HG03342 (cell line): ENCODE measurements at regions not wholly inside any gene's neighbourhood (a gene's known extent, or its start where the extent isn't known, plus 50 kb on each side); places are given as distances from the start of the nearest gene placed in this dataset.
"Not testable (repeated sequence)": the region's sequence is repeated elsewhere in the genome, so short reads cannot be mapped to it uniquely, and the experiment has no call there.

Experiments
- ATAC-seq: cut with Tn5 transposase; IDR thresholded peaks from one replicate; pipeline ENCODE4 v1.9.1; 2021; ENCODE audit warnings: mild to moderate bottlenecking, moderate library complexity; ENCODE audit not compliant: unreplicated experiment

DNA sequence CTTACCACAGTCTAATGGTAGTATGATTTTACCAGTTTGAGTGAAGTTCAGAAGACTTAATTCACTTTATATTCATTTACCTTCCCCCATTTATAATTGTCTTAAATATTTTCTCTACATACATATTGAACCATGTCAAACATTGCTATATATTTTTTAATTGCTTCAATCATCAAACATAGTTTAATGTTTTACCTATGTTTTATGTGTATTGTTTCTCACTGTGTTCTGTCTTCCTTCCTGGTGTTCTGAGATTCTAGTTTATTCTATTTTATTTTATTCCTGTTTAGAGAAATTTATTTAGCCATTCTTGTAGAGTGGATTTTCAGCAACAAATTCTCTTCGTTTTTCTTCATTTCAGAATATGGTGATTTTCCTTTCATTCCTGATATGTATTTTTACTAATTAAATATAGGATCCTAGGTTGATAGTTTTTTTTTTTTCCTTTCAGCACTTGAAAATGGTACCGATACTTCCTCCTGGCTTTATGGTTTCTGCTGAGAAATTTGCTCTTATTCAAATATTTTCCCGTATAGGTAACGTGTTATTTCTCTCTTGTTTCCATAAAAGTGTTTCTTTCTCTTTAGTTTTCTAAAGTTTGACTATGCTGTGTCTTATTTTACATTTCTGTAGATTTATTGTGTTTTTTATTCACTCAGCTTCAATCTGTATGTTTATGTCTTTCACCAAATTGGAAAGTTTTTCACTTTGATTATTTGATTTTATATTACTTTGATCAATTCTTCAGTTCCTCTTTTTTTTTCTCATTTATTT, 201.8 kb upstream of the AGR3 start:
- no peak for ATAC-seq

DNA sequence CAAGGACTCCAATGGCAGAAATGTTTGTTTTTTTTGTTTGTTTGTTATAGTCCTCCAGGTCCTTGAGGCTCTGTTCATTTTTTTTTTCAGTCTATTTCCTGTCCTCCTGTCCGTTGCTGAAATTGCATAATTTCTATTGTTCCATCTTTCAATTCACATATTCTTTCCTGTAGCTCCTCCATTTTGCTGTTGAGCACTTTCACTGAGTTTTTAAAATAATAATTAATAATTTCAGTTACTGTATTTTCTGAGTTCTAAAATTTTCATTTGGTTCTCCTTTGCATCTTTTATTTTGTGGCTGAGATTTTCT, 202.3 kb upstream of the AGR3 start:
- no peak for ATAC-seq

DNA sequence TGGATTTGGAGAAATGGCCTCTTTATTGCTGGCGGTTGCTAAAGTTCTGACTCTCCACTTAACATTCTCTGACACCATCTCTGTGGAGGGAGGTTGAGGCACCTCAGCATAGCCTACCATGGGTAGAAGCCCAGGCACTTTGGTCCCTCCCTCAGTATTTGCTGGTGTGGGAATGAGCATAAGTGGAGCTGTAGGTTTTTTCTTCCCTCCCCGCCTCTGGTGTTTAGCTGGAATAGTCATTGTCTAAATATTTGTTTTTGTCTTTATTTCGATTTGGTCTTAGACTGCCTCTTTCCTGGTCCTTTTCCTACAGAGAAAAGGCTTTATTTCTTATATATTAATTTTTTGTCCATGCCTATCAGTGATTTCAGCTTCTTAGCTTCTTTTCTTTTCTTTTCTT, 203.4 kb upstream of the AGR3 start:
- ATAC-seq = no peak

DNA sequence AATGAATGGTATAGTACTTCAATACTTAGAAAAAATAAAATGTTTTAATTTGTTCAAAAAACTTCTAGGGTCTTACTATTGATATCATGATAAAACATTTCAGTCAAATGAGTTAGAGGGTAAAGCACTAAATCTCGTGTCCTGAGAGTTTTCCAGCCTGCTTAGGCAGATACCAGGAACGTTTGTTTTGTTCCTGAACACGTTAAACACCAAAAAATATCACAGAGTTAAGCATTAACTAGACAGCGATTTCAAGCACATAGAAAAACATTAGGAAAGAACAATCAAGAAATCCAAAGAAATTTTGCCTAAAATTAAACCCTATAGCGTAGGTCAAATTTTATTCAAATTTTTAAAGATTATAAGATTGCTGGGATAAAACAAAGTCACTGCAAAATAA, 204.6 kb upstream of the AGR3 start:
- no peak for ATAC-seq

DNA sequence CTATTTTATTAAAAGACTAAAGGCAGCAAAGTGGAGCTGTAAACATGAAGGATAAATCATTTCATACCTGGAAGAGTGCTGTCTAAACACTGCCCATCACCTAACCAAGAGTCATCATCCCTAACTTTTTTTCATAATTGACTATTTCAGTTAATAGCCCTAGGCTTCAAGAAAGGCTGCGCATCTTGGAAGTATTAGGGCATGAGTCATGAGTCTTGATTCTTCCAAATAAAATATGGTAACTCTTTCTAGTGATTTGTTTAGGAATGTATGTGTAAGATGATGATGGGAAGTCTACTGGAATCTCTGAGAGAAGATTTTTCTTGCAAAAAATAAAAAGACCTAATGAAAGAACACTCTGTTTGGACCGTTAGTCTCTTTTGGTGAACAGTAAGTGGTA, 207.7 kb upstream of the AHR start:
- no peak for ATAC-seq

DNA sequence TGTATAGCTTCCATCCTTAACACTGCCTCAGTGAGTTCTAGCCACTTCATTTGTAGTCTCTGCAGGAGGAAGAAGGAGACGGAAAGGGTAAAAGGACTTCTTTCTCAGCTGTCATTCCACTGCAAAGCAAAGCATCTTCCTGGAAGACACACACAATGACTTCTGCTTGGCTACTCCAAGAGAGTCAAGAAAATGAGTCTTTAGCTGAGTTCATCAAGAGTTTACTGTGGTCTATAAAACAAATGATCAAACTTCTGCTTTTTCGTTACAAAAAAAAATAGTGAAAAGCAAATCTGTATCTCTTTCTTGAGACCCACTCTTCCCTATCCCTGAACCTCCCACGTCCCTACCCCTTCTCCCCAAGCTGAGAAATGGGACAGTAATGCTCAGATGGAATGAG, 205.0 kb upstream of the AHR start:
- ATAC-seq = no peak

DNA sequence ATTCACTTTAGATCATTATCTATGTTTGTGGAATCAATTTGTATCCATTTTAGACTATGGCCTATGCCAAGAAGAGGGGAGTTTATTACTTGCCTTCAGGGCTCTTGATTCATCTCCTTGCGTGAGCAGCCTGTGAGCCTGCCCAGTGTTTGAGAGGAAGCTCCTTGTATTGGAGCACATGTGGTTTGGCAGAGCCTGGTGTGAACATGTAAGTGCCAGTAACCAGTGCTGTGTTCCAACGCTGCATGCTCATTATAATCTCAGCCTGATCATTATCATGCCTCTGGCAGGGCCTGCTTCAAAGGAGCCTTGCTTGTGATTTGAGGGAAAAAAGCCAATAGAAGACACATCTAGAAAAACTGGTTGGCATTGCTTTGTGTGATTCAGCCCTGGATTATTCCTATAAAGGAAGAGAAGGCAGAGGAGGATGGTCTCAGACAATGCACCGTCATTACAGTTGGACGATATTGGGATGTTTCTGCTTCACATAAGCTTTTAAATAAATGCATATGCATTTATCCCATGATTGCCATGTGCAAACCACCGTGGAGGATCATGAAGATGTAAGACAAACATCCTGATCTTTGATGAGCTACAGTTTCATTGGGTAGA, 203.4 kb upstream of the AHR start:
- no peak for ATAC-seq

DNA sequence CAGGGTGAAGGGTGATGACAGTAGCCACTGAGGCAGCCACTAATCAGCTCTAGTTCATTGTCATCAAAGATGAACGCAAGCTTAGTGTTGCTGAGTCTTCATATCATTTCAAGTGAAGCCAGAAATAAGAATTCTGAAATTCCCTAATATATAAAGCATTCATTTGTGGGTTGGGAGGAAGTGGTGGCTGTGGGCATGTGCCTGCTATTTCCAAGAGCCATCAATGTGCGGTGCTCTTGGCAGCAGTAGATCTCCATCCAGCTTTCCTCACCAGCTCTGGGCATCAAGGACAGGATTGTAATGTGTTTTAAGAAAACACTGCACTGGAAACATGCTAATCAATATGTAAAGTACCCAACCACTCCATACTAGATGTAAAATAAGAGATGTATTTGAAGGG, 202.5 kb upstream of the AHR start:
- ATAC-seq = no peak

DNA sequence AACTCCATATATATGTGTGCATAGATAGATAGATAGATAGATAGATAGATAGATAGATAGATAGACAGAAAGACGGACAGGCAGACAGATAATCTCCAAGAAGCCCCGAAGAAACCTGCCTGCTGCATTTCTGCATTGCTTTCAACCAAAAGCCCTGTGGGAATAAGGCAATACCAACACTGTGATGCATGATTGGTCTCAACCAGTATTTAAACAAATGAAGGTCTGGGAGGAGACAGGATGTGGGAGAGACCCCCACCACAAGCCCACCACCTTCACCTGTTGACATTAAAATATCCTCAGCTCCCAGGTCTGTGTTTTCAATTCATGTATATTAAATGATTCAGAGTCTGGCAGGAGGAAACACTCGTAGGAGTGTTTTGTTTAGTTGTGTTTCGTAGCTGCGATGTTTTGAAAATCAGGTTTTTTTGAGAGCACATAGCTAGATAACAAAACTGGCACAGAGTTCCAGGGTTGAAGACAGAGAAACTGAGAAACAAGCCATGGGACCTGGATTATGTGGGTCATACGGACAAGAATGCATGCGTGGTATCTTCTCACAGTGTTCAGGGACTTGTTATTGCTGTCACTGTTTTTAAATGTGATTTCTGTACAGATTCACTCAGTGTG, 200.7 kb upstream of the AHR start:
- ATAC-seq = no peak

DNA sequence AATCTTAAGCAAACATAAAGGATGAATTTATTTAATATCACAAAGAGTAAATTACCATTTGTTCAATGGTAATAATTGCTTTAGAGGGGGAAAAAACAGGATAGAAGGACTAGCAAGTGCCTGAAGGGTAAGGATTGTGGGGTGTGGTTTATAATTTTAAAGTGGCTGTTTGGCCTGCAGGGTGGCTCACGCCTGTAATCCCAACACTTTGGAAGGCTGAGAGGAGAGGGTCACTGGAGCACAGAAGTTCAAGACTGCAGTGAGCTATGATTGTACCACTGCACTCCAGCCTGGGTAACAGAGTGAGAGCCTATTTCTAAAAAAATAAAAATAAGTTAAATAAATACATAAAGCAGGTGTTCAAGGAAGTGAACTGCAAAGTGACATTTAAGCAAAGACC, 199.9 kb upstream of the AHR start:
- ATAC-seq = no peak

DNA sequence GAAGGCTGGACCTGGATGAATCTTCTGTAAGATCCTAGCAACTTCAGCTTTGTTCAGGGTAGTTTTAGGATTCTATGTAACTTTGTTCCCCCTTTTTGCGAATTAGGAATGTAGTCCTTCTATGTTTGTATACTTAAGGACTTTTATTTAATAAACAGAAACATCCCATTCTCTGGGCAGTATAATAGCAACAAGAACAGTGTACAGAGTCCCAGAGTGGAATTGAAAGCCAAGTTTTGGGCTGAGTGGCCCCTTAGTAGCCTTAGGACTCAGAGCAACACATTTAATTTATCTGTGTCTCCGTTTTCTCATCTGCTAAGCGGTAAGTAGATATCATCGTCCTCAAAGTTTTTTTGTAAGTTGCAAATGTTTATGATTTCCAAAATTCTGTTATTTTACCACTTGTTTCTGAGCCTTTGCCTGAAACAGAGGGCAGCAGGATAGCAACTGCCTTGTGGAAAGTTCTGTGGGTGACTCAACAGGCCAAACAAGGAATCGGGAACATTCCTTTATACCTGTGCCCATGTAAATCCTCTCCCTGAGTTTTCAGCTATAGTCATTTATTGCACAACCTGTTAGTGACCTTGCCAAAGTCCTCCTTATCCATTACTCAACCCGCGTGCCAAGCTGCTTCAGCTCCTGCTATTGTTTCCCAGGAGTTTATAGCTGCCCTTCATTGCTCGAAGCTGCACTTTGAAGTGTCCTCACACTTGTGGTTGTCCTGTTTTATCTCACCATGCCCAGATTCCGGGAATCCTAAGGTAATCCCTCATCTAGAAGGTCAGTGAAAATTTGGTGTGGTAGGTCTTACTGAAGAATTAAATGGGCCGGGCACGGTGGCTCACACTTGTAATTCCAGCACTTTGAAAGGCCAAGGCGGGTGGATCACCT, 199.1 kb upstream of the AHR start:
- ATAC-seq = no peak

DNA sequence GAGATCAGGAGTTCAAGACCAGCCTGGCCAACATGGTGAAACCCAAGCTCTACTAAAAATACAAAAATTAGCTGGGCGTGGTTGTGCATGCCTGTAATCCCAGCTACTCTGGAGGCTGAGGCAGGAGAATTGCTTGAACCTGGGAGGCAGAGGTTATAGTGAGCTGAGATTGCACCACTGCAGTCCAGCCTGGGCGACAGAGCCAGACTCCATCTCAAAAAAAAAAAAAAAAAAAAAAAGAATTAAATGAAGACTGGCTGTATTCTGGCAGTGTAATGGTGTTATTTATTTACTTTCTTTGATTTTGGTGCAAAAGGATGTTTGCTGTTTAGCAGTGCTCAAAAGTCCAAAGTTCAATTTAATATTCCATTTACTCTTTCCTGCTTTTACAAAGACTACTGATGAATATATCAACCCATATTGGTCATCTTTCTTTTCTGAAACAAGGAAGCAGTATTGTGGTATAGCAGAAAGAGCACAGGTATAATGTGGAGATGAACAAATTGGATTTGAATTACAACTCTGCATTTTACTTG, 198.4 kb upstream of the AHR start:
- not testable (repeated sequence) for ATAC-seq

DNA sequence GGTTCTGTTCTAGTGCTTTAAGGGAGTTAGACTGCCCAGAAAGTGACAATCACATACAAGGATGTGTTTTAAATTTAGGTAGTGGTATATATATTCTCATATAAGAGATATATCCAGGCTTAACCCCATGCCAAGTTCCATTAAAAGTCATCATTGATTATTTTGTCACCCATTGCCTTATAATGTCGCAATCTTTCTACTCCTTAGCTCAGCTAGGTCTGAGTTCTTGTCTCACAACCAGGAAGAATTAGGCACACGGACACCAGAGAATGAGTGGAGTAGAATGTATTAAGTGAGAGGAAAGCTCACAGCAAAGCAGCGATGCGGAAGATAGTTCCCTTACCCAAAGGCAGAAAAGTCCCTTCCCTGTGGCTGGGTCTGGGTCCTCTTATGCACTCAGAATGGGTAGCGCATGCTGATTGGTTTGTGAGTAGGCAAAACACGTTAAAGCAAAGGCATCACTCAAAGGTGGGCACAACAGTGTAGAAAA, 197.2 kb upstream of the AHR start:
- ATAC-seq = no peak

DNA sequence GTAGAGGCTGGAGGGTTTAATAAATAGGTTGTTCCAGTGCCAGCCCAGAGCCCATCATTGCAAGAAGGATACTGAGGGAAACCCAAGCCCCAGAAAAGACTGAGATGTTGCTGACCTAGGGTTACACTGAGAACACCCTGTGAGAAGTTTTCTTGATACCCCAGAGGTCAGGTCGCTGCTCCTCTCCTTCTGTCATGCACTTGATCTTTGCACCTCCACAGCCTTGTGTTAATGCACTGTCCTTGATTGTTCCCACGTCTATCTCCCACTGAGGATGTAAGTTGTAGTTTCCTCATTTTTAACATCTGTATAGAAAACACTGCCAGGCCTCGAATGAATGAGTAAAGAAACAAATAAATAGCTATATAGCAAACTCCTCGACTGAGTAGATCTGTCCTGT, 195.3 kb upstream of the AHR start:
- ATAC-seq = no peak

DNA sequence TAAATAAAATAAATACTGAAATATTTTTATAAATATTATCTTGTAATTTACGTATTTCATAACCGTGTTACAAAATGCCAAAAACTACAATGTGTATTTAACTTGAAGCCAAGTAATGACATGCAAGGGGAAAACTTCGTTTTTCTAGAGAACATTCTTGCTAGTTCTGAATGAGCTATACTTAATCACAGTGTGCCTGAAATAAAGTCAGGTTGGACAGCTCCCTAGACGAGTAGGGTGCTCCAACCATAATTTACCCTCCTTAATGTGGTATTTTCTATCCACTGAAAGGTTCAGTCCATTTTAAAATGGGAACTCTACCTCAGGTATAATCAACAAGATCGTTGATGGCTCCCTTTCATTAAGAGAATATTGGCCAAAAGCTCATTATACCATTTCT, 194.5 kb upstream of the AHR start:
- no peak for ATAC-seq

DNA sequence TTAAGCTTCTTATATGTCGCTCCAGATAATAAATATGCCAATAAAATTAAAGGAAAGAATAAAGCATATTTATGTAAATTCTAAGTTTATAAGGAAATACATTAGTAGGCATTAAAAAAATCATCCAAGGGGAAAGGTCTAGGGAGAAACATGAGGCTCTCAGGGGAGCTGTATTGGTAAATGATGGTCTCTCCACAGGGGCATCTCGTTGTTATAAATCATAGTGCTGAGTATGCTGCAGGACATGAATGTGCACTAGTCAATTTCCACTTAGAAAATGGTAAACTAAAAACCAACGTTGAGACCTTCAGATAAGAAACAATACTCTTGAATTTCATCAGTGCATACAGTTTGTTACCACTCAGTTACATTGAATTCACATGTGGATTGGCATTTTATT, 194.0 kb upstream of the AHR start:
- ATAC-seq = no peak

DNA sequence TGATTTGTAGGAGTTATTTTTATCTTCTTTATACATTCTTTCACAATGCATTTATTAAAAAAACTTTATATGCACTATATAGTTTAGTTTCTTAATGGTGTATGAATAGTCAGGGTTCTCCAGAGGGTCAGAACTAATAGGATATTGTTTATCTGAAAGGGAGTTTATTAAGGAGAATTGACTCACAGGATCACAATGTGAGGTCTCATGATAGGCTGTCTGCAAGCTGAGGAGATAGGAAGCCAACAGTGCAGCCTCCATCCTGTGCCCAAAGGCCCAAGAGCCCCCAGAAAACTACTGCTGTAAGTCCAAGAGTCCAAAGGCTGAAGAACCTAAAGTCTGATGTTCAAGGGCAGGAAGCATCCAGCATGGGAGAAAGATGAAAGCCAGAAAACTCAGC, 192.8 kb upstream of the AHR start:
- ATAC-seq = no peak

DNA sequence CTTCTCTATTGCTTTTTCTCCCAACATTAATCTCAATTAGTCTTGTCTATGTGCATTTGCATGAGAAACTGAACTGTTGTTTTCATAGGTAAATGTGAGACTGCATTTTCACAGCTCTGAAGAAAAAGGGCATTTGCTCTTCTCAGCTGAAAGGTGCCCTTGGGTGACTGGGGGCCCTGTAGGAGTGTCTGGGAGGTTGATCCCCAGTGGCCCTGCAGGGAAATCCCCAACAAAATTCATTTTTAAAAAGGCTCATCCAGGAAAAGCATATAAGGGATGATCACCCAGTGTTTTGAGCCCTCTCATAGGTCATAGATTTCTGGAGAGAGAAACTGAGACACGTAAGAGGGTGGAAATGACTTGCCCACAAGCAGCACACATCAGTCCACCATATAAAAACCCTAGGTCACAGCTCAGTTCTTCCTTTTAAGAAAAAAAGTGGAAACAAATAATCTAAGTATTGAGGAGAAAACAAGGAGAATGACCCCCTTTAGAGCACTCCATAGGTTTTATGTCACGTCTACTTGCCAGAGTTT, 190.3 kb upstream of the AHR start:
- ATAC-seq = no peak

DNA sequence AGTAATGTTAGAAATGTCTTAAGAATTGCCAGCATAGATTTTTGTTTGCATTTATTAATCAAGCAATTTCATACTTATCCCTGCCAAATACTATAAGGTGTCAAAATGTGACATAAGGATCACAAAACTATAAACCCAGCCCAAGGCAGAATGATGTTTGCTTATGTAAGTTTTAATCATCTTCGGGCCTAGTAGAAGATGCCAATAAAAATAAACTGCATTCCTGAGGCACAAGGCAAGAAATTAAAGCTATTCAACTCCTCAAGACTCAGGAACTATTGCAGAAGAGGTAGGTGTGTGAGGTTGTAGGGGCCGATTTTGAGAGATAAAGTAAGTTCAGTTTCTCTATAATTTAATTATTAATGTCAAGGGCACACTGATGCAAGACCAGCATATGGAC, 189.4 kb upstream of the AHR start:
- no peak for ATAC-seq

DNA sequence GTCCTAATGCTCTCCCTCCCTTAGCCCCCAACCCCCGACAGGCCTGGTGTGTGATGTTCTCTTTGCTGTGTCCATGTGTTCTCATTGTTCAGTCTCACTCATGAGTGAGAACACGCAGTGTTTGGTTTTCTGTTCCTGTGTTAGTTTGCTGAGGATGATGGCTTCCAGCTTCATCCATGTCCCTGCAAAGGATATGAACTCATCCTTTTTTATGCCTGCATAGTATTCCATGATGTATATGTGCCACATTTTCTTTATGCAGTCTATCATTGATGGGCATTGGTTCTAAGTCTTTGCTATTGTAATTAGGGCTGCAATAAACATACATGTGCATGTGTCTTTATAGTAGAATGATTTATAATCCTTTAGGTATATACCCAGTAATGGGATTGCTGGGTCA, 184.7 kb upstream of the AHR start:
- ATAC-seq = not testable (repeated sequence)

DNA sequence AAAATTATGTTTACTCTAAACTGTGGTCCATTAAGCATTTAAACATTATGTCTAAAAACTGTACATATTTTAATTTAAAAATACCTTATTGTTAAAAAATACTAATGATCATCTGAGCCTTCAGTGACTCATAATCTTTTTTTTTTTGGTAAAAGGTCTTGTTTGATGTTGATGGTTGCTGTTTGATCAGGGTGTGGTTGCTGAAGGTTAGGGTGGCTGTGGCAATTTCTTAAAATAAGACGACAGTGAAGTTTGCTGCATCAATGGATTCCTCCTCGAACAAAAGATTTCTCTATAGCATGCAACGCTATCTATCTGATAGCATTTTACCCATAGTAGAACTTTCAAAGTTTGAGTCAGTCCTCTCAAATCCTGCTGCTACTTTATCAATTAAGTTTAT, 180.0 kb upstream of the AHR start:
- ATAC-seq = no peak
